Kidney capillary endothelial cell (primary cell): ENCODE measurements at regions not wholly inside any gene's neighbourhood (a gene's known extent, or its start where the extent isn't known, plus 50 kb on each side); places are given as distances from the start of the nearest gene placed in this dataset.
A peak's percentile ranks its signal among the peaks of the same experiment; 100 is the strongest.

Experiments used
- DNase-seq: peaks from one replicate; pipeline ENCODE4 v3.0.0-alpha.2; 2018; ENCODE audit warnings: low spot score

DNA sequence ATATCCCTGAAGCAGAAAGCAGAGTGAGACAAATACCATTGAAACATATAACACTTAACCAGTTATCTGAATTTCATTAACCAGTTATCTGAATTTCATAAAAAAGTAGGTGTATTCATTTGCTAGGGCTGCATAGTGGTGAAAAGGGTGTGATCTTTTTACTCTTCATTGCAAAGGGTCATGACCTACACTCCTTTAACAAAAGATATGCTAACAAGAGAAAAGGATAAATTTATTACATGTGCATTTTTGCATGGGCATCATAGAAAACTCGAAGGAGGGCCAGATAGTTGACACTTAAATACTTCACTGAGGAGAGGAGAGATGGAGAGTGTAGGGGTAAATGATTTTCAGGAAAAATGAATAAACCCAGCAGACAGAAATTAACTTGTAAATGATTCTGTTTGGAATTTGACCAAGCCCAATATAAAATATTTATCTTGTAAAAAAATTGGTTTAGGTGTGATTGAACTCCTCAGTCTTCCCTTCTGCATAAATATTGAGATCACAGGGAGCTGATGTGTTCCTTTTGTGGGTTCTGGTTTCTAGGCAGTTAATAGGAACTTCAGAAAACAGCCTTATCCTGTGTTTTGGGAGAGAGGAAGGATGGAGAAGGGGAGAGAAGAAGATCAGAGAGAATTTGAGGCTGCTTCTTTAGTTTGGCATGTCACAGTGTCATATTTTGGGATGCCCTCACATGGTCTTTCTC, 372.5 kb upstream of the SYT4 start:
- no peak for DNase-seq

DNA sequence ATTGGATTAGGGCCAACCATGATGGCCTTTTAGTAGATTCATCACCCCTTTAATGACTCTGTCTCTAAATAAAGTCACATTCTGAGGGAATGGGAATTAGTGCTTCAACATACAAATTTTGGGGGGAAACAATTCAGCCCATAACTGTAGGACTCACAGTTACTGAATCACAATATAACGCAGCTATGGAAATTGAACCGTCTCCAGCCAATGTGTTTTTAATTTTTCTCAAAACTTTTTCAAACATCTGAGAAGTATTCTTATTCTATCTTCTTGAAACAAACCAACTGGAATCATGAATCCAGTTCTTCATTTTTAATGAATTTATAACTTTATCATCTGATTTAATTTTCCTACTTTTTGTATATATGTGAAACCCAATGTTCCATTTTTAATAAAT, 373.1 kb upstream of the SYT4 start:
- DNase-seq, result no peak

- no peak for DNase-seq
Observed at GRCh38 chr18:43651057-43651456, 373.8 kb upstream of the SYT4 start.

DNA sequence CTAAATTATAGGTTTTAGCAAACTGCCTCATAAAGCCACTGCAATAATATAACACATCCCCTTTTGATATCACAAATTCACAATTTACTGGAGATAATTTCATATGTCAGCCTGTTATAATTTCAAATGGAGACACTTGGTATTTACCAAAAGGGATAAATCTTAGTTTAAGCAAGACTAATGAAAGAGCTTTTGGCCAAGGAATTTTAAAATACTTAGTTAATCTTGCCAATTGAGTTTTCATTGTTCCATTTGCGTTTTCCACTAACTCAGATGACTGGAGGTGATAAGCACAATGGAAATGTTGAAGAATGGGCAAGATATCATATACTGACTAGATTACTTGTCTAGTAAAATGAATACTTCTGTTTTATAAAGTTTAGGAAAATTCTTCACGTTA, 379.3 kb upstream of the SYT4 start:
- no peak for DNase-seq

- no peak for DNase-seq
Observed at GRCh38 chr18:43661570-43661969, 384.3 kb upstream of the SYT4 start.

- peak; percentile 3 for DNase-seq
Observed at GRCh38 chr18:43662657-43663056, 385.4 kb upstream of the SYT4 start.

- no peak for DNase-seq
Observed at GRCh38 chr18:43663159-43663558, 385.9 kb upstream of the SYT4 start.

- no peak for DNase-seq
Observed at GRCh38 chr18:43664487-43665008, 387.3 kb upstream of the SYT4 start.

GRCh38 chr18:43665105-43665788, 388.0 kb upstream of the SYT4 start:
- DNase-seq, result no peak

DNA sequence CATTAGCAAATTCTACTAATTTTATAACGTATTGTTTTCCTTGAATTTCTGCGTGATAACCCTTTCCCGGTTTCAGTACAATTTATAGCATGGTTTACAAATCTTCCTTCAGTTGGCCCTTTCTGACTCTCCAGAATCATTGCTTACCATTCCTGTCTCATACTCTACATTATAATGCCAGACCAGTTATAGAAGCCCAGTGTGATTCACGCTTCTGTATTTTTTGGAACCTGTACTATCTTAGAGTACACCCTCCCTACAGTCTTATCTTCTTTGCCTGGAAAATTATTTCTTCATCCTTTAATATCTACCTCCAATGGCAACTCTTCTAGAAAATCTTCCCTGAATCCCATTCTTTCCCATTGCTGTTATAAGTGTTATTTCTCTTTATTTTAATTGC, 391.6 kb upstream of the SYT4 start:
- no peak for DNase-seq

DNA sequence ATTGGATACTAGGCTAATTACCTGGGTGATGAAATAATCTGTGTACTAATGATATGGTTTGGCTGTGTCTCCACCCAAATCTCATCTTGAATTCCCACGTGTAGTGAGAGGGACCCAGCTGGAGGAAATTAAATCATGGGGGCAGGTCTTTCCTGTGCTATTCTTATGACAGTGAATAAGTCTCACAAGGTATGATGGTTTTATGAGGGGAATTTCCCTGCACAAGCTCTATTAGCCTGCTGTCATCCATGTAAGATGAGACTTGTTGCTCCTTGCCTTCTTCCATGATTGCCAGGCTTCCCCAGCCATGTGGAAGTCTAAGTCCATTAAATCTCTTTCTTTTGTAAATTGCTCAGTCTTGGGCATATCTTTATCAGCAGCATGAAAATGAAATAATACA, 394.1 kb upstream of the SYT4 start:
- DNase-seq, result no peak

GRCh38 chr18:43680096-43680495, 402.8 kb upstream of the SYT4 start:
- DNase-seq, result no peak

- DNase-seq, result no peak
Observed at GRCh38 chr18:43681661-43682060, 404.4 kb upstream of the SYT4 start.

DNA sequence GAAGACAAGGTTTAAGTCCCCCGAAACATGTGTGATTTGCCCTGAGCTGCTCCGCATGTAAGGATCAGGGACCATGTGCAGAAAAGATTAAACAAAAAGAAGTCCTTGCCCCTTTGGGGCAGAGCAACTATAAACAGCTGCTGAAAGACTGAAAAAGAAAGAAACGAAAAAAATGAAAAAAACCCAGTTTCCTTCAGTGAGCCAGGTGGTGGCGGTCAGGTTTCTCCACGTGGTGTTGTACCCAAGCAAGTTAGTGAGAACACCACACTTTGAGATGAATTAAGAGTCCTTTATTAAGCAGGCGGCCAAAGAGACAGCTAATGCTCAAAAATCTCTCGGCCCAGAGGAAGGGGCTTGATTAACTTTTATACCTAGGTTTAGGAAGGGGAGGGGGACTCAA, 404.9 kb upstream of the SYT4 start:
- no peak for DNase-seq

DNA sequence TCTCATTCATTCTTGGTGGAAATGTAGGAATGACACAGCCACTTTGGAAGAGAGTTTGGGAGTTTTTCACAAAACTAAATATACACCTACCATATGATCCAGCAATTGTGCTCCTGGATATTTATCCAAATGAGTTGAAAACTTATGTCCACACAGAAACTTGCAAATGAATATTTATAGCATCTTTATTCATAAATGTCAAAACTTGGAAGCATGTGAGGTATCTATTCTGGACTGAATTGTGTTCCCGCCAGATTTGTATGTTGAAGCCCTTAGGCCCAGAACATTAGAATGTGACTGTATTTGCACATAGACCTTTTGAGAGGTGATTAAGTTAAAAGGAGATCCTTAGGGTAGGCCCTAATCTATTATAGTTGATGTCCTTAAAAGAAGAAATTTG, 409.4 kb upstream of the SYT4 start:
- no peak for DNase-seq

DNA sequence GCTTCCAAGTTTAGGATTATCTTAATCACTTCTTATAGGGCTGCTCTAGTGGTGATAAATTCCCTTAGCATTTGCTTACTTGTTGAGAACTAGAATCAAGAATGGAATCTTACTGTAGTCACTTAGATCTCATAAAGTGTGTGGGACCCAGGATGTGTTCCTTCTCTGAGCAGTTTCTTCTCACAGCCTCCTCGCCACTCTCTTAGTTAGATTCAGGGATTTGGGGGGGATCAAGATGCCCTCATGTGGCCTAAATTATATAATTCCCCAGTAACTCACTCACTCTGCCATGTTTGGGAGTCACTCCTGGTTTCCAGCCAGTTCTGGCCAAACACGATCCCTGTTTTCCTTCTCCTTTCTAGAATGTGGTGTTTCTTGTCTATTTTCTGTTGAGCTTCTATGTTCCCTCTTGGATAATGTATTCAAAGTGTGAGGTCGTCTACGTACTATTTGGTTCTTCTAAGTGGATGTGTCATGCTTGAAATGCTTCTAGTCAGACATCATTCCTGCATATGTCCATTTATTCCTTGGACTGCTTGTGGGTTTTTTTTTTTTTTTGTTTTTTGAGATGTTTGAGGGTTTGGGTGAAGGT, 414.9 kb upstream of the SYT4 start:
- no peak for DNase-seq

DNA sequence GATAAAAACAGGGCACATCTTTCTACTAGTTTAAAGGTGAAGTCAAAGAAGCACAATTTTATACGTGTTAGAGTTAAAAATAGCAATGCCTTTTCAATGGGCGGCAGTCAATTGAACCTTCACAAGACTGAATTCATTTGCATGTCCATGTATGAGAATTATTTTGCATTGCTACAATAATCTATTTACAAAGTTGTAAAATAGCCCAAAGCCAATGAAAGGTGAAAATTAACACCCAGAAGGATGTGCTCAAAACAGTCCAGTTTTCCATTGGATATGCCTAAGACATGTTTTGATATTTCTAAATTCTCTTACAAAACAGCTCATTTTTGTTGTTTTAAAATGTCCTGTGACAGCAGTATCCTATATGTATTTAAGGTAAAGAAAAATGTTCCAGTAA, 425.1 kb upstream of the SYT4 start:
- DNase-seq, result no peak

- DNase-seq, result no peak
Observed at GRCh38 chr18:43703050-43703449, 425.8 kb upstream of the SYT4 start.

GRCh38 chr18:43705850-43706249, 428.6 kb upstream of the SYT4 start:
- DNase-seq, result no peak

DNA sequence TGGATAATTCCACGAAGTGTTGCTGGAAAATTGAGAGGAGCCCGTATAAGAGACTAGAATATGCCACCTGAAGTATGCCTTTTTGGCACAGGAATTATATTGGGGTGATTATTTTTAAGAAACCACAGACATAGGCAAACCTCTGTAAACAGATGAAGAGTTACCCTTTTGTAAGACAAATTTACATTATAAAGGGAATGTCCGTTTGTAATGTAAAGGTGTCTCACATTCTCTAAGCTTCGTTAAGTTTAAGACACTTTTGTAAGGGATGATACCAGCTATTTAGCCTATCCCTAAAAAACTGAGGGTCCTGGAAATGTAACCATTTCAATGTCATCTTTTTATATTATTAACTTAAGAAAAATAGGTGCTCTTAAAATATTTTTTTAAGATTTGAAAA, 432.8 kb upstream of the SYT4 start:
- no peak for DNase-seq

- no peak for DNase-seq
Observed at GRCh38 chr18:43714343-43715010, 437.2 kb upstream of the SYT4 start.

DNA sequence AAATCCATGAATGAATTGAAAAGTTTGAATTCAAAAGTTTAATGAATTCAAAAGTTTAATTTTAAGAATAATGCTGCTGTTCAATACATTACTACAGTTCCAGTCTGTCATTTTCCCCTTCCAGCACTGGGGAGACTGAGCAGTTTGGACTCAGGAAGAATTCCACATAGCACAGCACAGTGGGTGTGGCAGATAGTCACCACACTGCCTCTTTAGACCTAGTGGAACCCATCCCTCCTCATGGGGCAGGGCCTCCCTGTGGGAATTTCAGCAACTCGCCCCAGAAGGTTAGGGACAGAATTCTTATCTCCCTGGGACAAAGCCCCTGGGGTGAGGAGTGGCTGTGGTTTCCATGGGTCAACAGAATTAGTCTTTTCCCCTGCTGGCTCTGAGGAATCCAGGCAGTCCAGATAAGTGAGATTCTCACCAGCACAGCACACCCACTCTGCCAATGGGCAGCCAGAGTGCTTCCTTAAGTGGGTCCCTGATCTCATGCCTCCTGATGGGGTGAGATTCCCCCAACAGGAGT, 442.0 kb upstream of the SYT4 start:
- no peak for DNase-seq

- DNase-seq, result no peak
Observed at GRCh38 chr18:43720041-43720440, 442.8 kb upstream of the SYT4 start.
